GM23338 (cell line): ENCODE measurements at regions not wholly inside any gene's neighbourhood (a gene's known extent, or its start where the extent isn't known, plus 50 kb on each side); places are given as distances from the start of the nearest gene placed in this dataset.

Source experiments
- ATAC-seq: fragments of 200-7000 bp; cut with Tn5 transposase; 3 replicates; pipeline ENCODE4 v1.9.1; 2020
- DNase-seq: peaks from one replicate; pipeline ENCODE4 v3.0.0-alpha.2; 2015; ENCODE audit warnings: low spot score
- H2AFZ ChIP-seq: fragments of 200-600 bp; sonication (generic); 2 replicates; pipeline ENCODE4 v1.8.0; 2016; ENCODE audit warnings: antibody characterized with exemption, mild to moderate bottlenecking, moderate library complexity
- H3F3A ChIP-seq: fragments of 200-600 bp; sonication (generic); replicated peaks from 2 replicates; pipeline ENCODE4 v1.8.0; 2017; ENCODE audit warnings: antibody characterized with exemption, mixed run types, low read depth
- H3K27ac ChIP-seq: fragments of 200-600 bp; sonication (generic); 2 replicates; pipeline ENCODE4 v1.6.1; 2016; ENCODE audit warnings: low read depth
- H3K27me3 ChIP-seq: fragments of 200-600 bp; sonication (generic); 2 replicates; pipeline ENCODE4 v1.8.0; 2016; ENCODE audit warnings: mild to moderate bottlenecking, mixed run types, moderate library complexity; ENCODE audit not compliant: insufficient read depth
- H3K36me3 ChIP-seq: fragments of 200-600 bp; sonication (generic); 2 replicates; pipeline ENCODE4 v1.8.0; 2016; ENCODE audit warnings: mild to moderate bottlenecking; ENCODE audit not compliant: insufficient read depth
- H3K4me1 ChIP-seq: fragments of 200-600 bp; sonication (generic); 2 replicates; pipeline ENCODE4 v1.8.0; 2016; ENCODE audit warnings: mild to moderate bottlenecking, moderate library complexity; ENCODE audit not compliant: insufficient read depth
- H3K4me2 ChIP-seq: fragments of 200-600 bp; sonication (generic); 2 replicates; pipeline ENCODE4 v1.7.1; 2017; ENCODE audit warnings: mixed run types
- H3K4me3 ChIP-seq: fragments of 200-600 bp; sonication (generic); 2 replicates; pipeline ENCODE4 v1.6.1; 2016; ENCODE audit warnings: mixed run types
- H3K79me2 ChIP-seq: fragments of 200-600 bp; sonication (generic); replicated peaks from 2 replicates; pipeline ENCODE4 v1.8.0; 2017; ENCODE audit warnings: mild to moderate bottlenecking; ENCODE audit not compliant: insufficient read depth
- H3K9me2 ChIP-seq: fragments of 200-600 bp; sonication (generic); 2 replicates; pipeline ENCODE4 v1.8.0; 2017; ENCODE audit not compliant: insufficient read depth
- H4K20me1 ChIP-seq: fragments of 200-600 bp; sonication (generic); replicated peaks from 2 replicates; pipeline ENCODE4 v1.8.0; 2017; ENCODE audit warnings: mild to moderate bottlenecking; ENCODE audit not compliant: insufficient read depth
- H3K27ac Mint-ChIP-seq: 2 replicates; pipeline ENCODE4 v1.8.0; 2020; ENCODE audit warnings: inconsistent platforms, mild to moderate bottlenecking, moderate library complexity, mixed read lengths
- H3K27me3 Mint-ChIP-seq: 3 replicates; pipeline ENCODE4 v1.8.0; 2022; ENCODE audit warnings: low read depth, mild to moderate bottlenecking, moderate library complexity, mixed read lengths, inconsistent platforms; ENCODE audit not compliant: insufficient read depth, poor library complexity
- H3K36me3 Mint-ChIP-seq: 3 replicates; pipeline ENCODE4 v1.8.0; 2021; ENCODE audit warnings: low read depth, mild to moderate bottlenecking, inconsistent platforms, moderate library complexity, mixed read lengths
- H3K4me1 Mint-ChIP-seq: 3 replicates; pipeline ENCODE4 v1.8.0; 2020; ENCODE audit warnings: mild to moderate bottlenecking, inconsistent platforms, mixed read lengths
- H3K4me3 Mint-ChIP-seq: 3 replicates; pipeline ENCODE4 v1.8.0; 2021; ENCODE audit warnings: moderate library complexity, mild to moderate bottlenecking, inconsistent platforms, mixed read lengths
- H3K9me3 Mint-ChIP-seq: 3 replicates; pipeline ENCODE4 v1.8.0; 2020; ENCODE audit warnings: moderate library complexity, mild to moderate bottlenecking, inconsistent platforms, mixed read lengths
- ETS1 ChIP-seq: IDR thresholded peaks from 2 replicates; pipeline ENCODE4 v1.6.1; 2016; ENCODE audit warnings: antibody characterized with exemption
- EZH2 ChIP-seq: fragments of 200-600 bp; sonication (generic); IDR thresholded peaks from one replicate; pipeline ENCODE4 v1.8.0; 2017; ENCODE audit warnings: antibody characterized with exemption, mild to moderate bottlenecking, low read depth; ENCODE audit not compliant: unreplicated experiment
- JUNB ChIP-seq: IDR thresholded peaks from one replicate; pipeline ENCODE4 v1.6.1; 2016; ENCODE audit warnings: antibody characterized with exemption; ENCODE audit not compliant: unreplicated experiment
- POLR2AphosphoS5 ChIP-seq: IDR thresholded peaks from 2 replicates; pipeline ENCODE4 v1.6.1; 2016; ENCODE audit warnings: antibody characterized with exemption, low read depth
- ZNF331 ChIP-seq: fragments of 250-450 bp; sonication (Bioruptor Pico); IDR thresholded peaks from 2 replicates; pipeline ENCODE4 v1.5.0; 2020; ENCODE audit warnings: low read depth, mild to moderate bottlenecking, moderate library complexity
- ZNF462 ChIP-seq: fragments of 250-450 bp; sonication (Bioruptor Pico); IDR thresholded peaks from 2 replicates; pipeline ENCODE4 v1.5.0; 2020; ENCODE audit warnings: mild to moderate bottlenecking, moderate library complexity
- TF ChIP-seq, protein P1 (sequence below), 2 experiments: fragments of 200-600 bp in 1 of 2; sonication (generic) in 1 of 2; conservative IDR thresholded peaks; 2 replicates each; pipeline versions ENCODE4 v1.5.1 to v1.6.1; 2016 to 2017; ENCODE audit warnings: antibody characterized with exemption in 2 of 2, low read depth in 2 of 2, mild to moderate bottlenecking in 2 of 2, moderate library complexity in 1 of 2

- TF ChIP-seq ZNF462 (no peak), ZNF331 (no peak)
These were observed 92.3 kb upstream of the PUM3 start (continued) for GRCh38 chr9:2936221-2936620.

DNA sequence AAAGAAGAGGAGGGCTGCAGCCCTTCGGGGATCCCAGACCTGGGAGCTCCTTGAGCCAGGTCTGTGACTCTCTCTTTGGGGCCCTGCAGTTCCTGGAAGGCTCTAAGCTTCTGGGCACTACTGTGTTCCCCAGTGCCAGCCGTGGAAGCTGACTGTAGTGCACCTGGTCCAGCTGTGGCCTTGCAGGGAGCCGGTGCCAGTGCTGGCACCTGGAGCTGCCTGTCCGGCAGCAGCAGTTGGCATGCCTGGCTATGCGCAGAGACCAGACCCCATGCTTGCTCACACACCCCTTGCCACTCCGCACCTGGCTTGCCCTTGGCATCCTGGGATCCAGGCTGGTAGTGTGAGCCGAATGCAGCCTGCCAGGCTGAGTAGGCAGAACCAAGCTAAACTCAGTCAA, 91.0 kb upstream of the PUM3 start:
- no peaks in the 10 kb centered on the region for H3K9me3 Mint-ChIP-seq
- Histone ChIP-seq H3K9me2 (0 out of 2 replicates have a peak, but pooled peaks cover 6% of the 10 kb centered on the region), H4K20me1 (no peaks in the 10 kb centered on the region), H3K4me1 (no peaks in the 10 kb centered on the region), H3F3A (no peaks in the 10 kb centered on the region), H3K36me3 (no peaks in the 10 kb centered on the region), H3K27ac (no peak overlapping the region), H3K4me2 (no peak overlapping the region), H3K27me3 (no peaks in the 10 kb centered on the region), H2AFZ (peak overlapping the region; percentile 80; the same call in 1 of the 2 replicates), H3K4me3 (no peak overlapping the region), H3K79me2 (no peaks in the 10 kb centered on the region)
- no peak overlapping the region for H3K27ac Mint-ChIP-seq
- ATAC-seq (no peak), DNase-seq (no peak)
- no peak for TF ChIP-seq ETS1
- TF ChIP-seq, protein P1, sequence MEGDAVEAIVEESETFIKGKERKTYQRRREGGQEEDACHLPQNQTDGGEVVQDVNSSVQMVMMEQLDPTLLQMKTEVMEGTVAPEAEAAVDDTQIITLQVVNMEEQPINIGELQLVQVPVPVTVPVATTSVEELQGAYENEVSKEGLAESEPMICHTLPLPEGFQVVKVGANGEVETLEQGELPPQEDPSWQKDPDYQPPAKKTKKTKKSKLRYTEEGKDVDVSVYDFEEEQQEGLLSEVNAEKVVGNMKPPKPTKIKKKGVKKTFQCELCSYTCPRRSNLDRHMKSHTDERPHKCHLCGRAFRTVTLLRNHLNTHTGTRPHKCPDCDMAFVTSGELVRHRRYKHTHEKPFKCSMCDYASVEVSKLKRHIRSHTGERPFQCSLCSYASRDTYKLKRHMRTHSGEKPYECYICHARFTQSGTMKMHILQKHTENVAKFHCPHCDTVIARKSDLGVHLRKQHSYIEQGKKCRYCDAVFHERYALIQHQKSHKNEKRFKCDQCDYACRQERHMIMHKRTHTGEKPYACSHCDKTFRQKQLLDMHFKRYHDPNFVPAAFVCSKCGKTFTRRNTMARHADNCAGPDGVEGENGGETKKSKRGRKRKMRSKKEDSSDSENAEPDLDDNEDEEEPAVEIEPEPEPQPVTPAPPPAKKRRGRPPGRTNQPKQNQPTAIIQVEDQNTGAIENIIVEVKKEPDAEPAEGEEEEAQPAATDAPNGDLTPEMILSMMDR (conservative IDR thresholded peaks at IDR 0.05; ENCODE audit: low read depth in 2 of 2), result no peak
- no peak for TF ChIP-seq EZH2
- no peak for TF ChIP-seq POLR2AphosphoS5
- no peak for TF ChIP-seq JUNB
- peaks cover 4% of the 10 kb centered on the region for H3K27me3 Mint-ChIP-seq
- no peaks in the 10 kb centered on the region for H3K4me1 Mint-ChIP-seq
- no peak overlapping the region for H3K4me3 Mint-ChIP-seq
- no peaks in the 10 kb centered on the region for H3K36me3 Mint-ChIP-seq
